ENCODE measurements at regions not wholly inside any gene's neighbourhood (a gene's known extent, or its start where the extent isn't known, plus 50 kb on each side); places are given as distances from the start of the nearest gene placed in this dataset.

GRCh38 chr2:45328264-45328870 is 282.7 kb downstream of the SRBD1 start:
- TF ChIP-seq, protein P1, sequence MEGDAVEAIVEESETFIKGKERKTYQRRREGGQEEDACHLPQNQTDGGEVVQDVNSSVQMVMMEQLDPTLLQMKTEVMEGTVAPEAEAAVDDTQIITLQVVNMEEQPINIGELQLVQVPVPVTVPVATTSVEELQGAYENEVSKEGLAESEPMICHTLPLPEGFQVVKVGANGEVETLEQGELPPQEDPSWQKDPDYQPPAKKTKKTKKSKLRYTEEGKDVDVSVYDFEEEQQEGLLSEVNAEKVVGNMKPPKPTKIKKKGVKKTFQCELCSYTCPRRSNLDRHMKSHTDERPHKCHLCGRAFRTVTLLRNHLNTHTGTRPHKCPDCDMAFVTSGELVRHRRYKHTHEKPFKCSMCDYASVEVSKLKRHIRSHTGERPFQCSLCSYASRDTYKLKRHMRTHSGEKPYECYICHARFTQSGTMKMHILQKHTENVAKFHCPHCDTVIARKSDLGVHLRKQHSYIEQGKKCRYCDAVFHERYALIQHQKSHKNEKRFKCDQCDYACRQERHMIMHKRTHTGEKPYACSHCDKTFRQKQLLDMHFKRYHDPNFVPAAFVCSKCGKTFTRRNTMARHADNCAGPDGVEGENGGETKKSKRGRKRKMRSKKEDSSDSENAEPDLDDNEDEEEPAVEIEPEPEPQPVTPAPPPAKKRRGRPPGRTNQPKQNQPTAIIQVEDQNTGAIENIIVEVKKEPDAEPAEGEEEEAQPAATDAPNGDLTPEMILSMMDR (IDR thresholded peaks at IDR 0.05; ENCODE audit: poor library complexity) = no peak
- TF ChIP-seq EZH2 (IDR thresholded peaks at IDR 0.05; ENCODE audit: borderline replicate concordance) = no peak
- no peak for TF ChIP-seq EZH2phosphoT487 (IDR thresholded peaks at IDR 0.05; ENCODE audit: low read depth, severe bottlenecking, unreplicated experiment)
